ENCODE measurements at regions not wholly inside any gene's neighbourhood (a gene's known extent, or its start where the extent isn't known, plus 50 kb on each side); places are given as distances from the start of the nearest gene placed in this dataset.

DNA sequence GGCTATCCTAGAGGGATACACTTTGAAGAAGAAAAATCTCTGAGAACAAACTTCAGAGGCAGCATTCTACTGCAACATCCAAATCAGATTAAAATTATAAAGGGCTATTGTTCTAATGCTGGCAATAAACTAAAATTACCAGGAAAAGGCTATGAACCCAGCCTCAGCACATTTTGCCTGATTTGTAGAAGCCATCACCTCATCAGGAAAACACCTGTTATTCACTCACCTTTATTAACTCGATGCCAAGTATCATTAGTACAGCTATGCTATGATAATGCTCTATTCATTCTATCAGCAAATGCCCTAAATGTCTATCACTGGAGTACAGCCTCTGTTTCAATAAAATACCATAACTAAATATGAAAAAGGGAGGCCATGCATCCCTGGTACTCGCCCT, 510.2 kb downstream of the RASEF start:
- DNase-seq (ENCODE audit: insufficient read length, low spot score), result no peak
- TF ChIP-seq POLR2A (IDR thresholded peaks at IDR 0.05; ENCODE audit: low read depth, low read length) (no peak), PAX5 (IDR thresholded peaks at IDR 0.05; ENCODE audit: insufficient read depth, low read length, severe bottlenecking) (no peak), SPI1 (IDR thresholded peaks at IDR 0.05; ENCODE audit: low read depth, low read length) (no peak), TAF1 (IDR thresholded peaks at IDR 0.05; ENCODE audit: low read depth, low read length) (no peak), POLR2AphosphoS5 (IDR thresholded peaks at IDR 0.05; ENCODE audit: low read depth, low read length) (no peak), POU2F2 (IDR thresholded peaks at IDR 0.05; ENCODE audit: low read depth, low read length) (no peak)
- FAIRE-seq, result no peak

DNA sequence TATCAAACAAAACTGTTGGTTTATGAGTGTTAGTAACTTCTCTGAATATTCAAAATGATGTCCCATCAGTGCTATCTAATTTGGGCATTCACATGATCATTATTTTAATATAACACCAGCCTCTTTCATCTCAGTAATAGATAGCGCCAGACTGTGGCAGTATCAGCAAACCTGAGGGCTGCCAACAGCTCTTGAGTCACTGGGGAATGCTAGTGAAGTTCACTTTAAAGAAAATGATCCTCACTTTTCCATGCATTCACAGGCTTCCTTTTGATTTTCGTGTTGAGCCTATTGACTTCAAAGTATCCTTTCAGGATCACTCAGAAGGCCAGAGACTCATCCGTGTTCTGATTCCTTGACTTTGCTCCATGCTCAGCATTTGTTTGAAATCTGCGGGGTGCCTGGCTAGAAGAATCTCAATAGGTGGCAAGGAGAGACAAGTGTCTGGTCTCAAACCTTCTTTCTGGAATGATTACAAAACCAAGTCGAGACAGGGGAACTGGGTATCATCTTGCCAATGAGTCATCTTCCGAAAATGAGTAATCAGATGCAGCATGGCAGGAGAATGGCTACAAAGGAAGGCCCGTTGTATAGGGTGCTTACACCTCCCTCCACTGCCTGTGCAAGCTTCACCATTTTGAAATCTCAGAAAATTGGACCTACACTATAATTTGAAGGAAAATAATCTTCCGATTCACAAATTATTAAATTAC, 509.1 kb downstream of the RASEF start:
- FAIRE-seq (no peak), DNase-seq (ENCODE audit: insufficient read length, low spot score) (no peak)
- TF ChIP-seq POLR2A (IDR thresholded peaks at IDR 0.05; ENCODE audit: low read depth, low read length), result no peak
- 0 out of 2 replicates have a peak, but pooled peaks have one; percentile 8 for TF ChIP-seq SPI1 (IDR thresholded peaks at IDR 0.05; ENCODE audit: low read depth, low read length)

DNA sequence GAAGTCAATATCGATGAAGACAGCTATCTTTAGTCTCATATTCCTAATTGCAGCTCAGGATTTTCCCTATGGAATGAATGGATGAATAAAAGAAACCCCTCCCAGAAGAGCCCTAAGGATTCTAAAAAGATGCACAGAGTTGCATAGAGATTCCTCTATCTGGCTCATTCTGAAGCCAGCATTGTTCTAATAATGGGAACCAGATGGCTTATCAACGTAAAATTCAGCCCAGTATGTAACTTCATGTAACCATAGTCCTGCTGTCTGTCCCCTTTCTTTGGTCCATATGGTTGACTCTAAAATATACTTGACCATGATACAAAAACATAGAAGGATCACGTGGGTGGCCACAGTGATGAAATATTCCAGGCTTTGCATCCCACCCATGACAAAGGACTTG, 508.6 kb downstream of the RASEF start:
- TF ChIP-seq PAX5 (IDR thresholded peaks at IDR 0.05; ENCODE audit: insufficient read depth, low read length, severe bottlenecking) (no peak), POU2F2 (IDR thresholded peaks at IDR 0.05; ENCODE audit: low read depth, low read length) (no peak)
- FAIRE-seq (no peak), DNase-seq (ENCODE audit: insufficient read length, low spot score) (no peak)

GRCh38 chr9:82555031-82555430, 507.9 kb downstream of the RASEF start:
- DNase-seq (ENCODE audit: insufficient read length, low spot score), result no peak
- FAIRE-seq, result no peak
- TF ChIP-seq PAX5 (IDR thresholded peaks at IDR 0.05; ENCODE audit: insufficient read depth, low read length, severe bottlenecking), result no peak

- FAIRE-seq (no peak), DNase-seq (ENCODE audit: insufficient read length, low spot score) (no peak)
- TF ChIP-seq POLR2A (IDR thresholded peaks at IDR 0.05; ENCODE audit: low read depth, low read length) (no peak), POLR2AphosphoS5 (IDR thresholded peaks at IDR 0.05; ENCODE audit: low read depth, low read length) (no peak), SPI1 (IDR thresholded peaks at IDR 0.05; ENCODE audit: low read depth, low read length) (no peak), PAX5 (IDR thresholded peaks at IDR 0.05; ENCODE audit: insufficient read depth, low read length, severe bottlenecking) (no peak), POU2F2 (IDR thresholded peaks at IDR 0.05; ENCODE audit: low read depth, low read length) (no peak), TAF1 (IDR thresholded peaks at IDR 0.05; ENCODE audit: low read depth, low read length) (no peak)
Measured at GRCh38 chr9:82555431-82556051, 507.4 kb downstream of the RASEF start.

GRCh38 chr9:82558346-82558745, 504.6 kb downstream of the RASEF start:
- FAIRE-seq (no peak), DNase-seq (ENCODE audit: insufficient read length, low spot score) (no peak)
- TF ChIP-seq POLR2AphosphoS5 (IDR thresholded peaks at IDR 0.05; ENCODE audit: low read depth, low read length) (no peak), TAF1 (IDR thresholded peaks at IDR 0.05; ENCODE audit: low read depth, low read length) (no peak), POLR2A (IDR thresholded peaks at IDR 0.05; ENCODE audit: low read depth, low read length) (no peak), PAX5 (IDR thresholded peaks at IDR 0.05; ENCODE audit: insufficient read depth, low read length, severe bottlenecking) (no peak), SPI1 (IDR thresholded peaks at IDR 0.05; ENCODE audit: low read depth, low read length) (no peak), POU2F2 (IDR thresholded peaks at IDR 0.05; ENCODE audit: low read depth, low read length) (no peak)

GRCh38 chr9:82558855-82559630, 503.9 kb downstream of the RASEF start:
- FAIRE-seq (no peak), DNase-seq (ENCODE audit: insufficient read length, low spot score) (no peak)
- no peak for TF ChIP-seq SPI1 (IDR thresholded peaks at IDR 0.05; ENCODE audit: low read depth, low read length)
- no peak for TF ChIP-seq POU2F2 (IDR thresholded peaks at IDR 0.05; ENCODE audit: low read depth, low read length)
- no peak for TF ChIP-seq POLR2AphosphoS5 (IDR thresholded peaks at IDR 0.05; ENCODE audit: low read depth, low read length)
- TF ChIP-seq PAX5 (IDR thresholded peaks at IDR 0.05; ENCODE audit: insufficient read depth, low read length, severe bottlenecking), result no peak
- no peak for TF ChIP-seq TAF1 (IDR thresholded peaks at IDR 0.05; ENCODE audit: low read depth, low read length)
- no peak for TF ChIP-seq POLR2A (IDR thresholded peaks at IDR 0.05; ENCODE audit: low read depth, low read length)

DNA sequence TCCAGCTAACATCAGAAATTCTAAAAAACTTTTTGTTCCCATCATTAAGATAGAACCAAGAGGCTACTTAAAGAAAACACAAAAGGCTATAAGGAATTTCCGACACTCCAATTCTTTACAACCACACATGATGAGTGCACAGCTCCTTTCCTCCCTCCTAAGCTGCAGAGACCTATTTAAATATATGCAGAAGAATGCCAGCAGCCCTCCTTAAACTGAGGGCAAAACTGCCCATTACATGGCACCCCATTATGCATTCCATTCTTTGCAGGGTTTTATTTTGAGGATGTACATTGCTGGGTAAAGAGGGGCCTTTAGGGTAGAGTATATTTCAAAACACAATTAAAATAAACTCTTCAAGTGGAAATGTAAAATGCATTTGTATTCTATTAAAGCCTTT, 502.9 kb downstream of the RASEF start:
- DNase-seq (ENCODE audit: insufficient read length, low spot score) (no peak), FAIRE-seq (no peak)
- TF ChIP-seq POLR2A (IDR thresholded peaks at IDR 0.05; ENCODE audit: low read depth, low read length) (no peak), TAF1 (IDR thresholded peaks at IDR 0.05; ENCODE audit: low read depth, low read length) (no peak), POU2F2 (IDR thresholded peaks at IDR 0.05; ENCODE audit: low read depth, low read length) (no peak), SPI1 (IDR thresholded peaks at IDR 0.05; ENCODE audit: low read depth, low read length) (no peak), PAX5 (IDR thresholded peaks at IDR 0.05; ENCODE audit: insufficient read depth, low read length, severe bottlenecking) (no peak)

- DNase-seq (ENCODE audit: insufficient read length, low spot score) (no peak), FAIRE-seq (no peak)
- no peak for TF ChIP-seq POLR2AphosphoS5 (IDR thresholded peaks at IDR 0.05; ENCODE audit: low read depth, low read length)
- no peak for TF ChIP-seq POLR2A (IDR thresholded peaks at IDR 0.05; ENCODE audit: low read depth, low read length)
- no peak for TF ChIP-seq PAX5 (IDR thresholded peaks at IDR 0.05; ENCODE audit: insufficient read depth, low read length, severe bottlenecking)
- no peak for TF ChIP-seq TAF1 (IDR thresholded peaks at IDR 0.05; ENCODE audit: low read depth, low read length)
- no peak for TF ChIP-seq POU2F2 (IDR thresholded peaks at IDR 0.05; ENCODE audit: low read depth, low read length)
- TF ChIP-seq SPI1 (IDR thresholded peaks at IDR 0.05; ENCODE audit: low read depth, low read length), result no peak
Measured at GRCh38 chr9:82560457-82560904, 502.5 kb downstream of the RASEF start.

DNA sequence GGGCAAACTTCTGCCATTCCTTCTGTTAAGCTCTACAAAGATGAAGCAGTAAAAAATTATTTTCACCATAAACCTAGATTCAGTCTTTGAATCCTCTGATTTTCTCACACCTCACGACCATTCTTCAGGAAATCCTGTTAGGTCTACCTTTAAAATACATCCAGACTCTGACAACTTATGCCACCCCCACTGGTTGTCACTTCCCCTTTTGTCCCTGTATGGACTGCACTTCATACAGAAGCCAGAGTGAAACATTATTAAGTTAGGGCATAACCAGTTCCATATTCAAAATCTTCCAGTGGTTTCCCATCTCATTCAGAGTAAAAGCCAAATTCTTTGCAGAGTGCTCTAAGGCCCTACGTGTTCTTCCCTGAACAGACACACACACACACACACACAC, 499.8 kb downstream of the RASEF start:
- DNase-seq (ENCODE audit: insufficient read length, low spot score), result no peak
- no peak for FAIRE-seq
- TF ChIP-seq POU2F2 (IDR thresholded peaks at IDR 0.05; ENCODE audit: low read depth, low read length), result no peak
- peak; percentile 50 for TF ChIP-seq SPI1 (IDR thresholded peaks at IDR 0.05; ENCODE audit: low read depth, low read length)
- no peak for TF ChIP-seq POLR2A (IDR thresholded peaks at IDR 0.05; ENCODE audit: low read depth, low read length)
- TF ChIP-seq PAX5 (IDR thresholded peaks at IDR 0.05; ENCODE audit: insufficient read depth, low read length, severe bottlenecking), result no peak
- TF ChIP-seq TAF1 (IDR thresholded peaks at IDR 0.05; ENCODE audit: low read depth, low read length), result no peak
- TF ChIP-seq POLR2AphosphoS5 (IDR thresholded peaks at IDR 0.05; ENCODE audit: low read depth, low read length), result no peak

Data from GM12891 (cell line).